HG02943 (cell line): ENCODE measurements at regions not wholly inside any gene's neighbourhood (a gene's known extent, or its start where the extent isn't known, plus 50 kb on each side); places are given as distances from the start of the nearest gene placed in this dataset.

Source experiments
- ATAC-seq: cut with Tn5 transposase; IDR thresholded peaks from one replicate; pipeline ENCODE4 v1.9.1; 2021; ENCODE audit warnings: mild to moderate bottlenecking, low read depth, moderate library complexity; ENCODE audit not compliant: unreplicated experiment

GRCh38 chr3:128515-129172, 67.9 kb upstream of the CHL1 start:
- ATAC-seq: no peak

- ATAC-seq: no peak
Observed at GRCh38 chr3:131151-131888, 65.2 kb upstream of the CHL1 start.

GRCh38 chr3:132378-132777, 64.2 kb upstream of the CHL1 start:
- ATAC-seq: no peak

GRCh38 chr3:132904-133303, 63.7 kb upstream of the CHL1 start:
- no peak for ATAC-seq

- no peak for ATAC-seq
Observed at GRCh38 chr3:140748-141330, 55.7 kb upstream of the CHL1 start.
